ENCODE measurements at regions not wholly inside any gene's neighbourhood (a gene's known extent, or its start where the extent isn't known, plus 50 kb on each side); places are given as distances from the start of the nearest gene placed in this dataset.

- TF ChIP-seq POLR2A (IDR thresholded peaks at IDR 0.05; ENCODE audit: low read depth, low read length): no peak
- no peak for TF ChIP-seq POLR2AphosphoS5 (IDR thresholded peaks at IDR 0.05; ENCODE audit: low read depth, low read length)
These were observed 1995.7 kb upstream of the AGA start for GRCh38 chr4:179437962-179438361.
